ENCODE measurements at regions not wholly inside any gene's neighbourhood (a gene's known extent, or its start where the extent isn't known, plus 50 kb on each side); places are given as distances from the start of the nearest gene placed in this dataset.

DNA sequence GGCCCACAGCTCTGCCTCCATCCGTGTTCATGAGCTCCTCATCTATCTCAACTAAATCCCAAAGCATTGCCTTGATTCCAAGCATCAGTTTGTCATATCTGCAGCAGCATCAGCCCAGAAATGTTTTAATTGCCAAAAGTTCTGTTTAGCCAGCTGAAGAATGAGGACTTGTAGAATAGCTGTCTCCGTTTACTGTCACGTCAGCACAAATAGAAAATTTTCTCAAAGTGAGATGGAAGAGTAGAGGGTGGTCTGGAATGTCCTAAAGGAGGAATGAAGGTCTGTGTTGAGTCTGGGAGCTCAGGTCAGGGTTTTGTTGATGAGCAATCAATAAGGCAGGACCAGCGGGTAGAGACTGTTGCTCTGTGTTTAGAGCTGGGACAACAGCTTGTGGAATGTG lies 134.9 kb upstream of the ISX start:
- H3K4me1 ChIP-seq (ENCODE audit: low read depth): no peaks in the 10 kb centered on the region
- intact Hi-C loops (cut with DNase I, micrococcal nuclease): no loop called here
- no peak for DNase-seq
- H3K4me3 ChIP-seq: no peak overlapping the region
- no peak for ATAC-seq
- TF ChIP-seq, protein P1, sequence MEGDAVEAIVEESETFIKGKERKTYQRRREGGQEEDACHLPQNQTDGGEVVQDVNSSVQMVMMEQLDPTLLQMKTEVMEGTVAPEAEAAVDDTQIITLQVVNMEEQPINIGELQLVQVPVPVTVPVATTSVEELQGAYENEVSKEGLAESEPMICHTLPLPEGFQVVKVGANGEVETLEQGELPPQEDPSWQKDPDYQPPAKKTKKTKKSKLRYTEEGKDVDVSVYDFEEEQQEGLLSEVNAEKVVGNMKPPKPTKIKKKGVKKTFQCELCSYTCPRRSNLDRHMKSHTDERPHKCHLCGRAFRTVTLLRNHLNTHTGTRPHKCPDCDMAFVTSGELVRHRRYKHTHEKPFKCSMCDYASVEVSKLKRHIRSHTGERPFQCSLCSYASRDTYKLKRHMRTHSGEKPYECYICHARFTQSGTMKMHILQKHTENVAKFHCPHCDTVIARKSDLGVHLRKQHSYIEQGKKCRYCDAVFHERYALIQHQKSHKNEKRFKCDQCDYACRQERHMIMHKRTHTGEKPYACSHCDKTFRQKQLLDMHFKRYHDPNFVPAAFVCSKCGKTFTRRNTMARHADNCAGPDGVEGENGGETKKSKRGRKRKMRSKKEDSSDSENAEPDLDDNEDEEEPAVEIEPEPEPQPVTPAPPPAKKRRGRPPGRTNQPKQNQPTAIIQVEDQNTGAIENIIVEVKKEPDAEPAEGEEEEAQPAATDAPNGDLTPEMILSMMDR (IDR thresholded peaks at IDR 0.05): no peak
- H3K9me3 ChIP-seq: no peaks in the 10 kb centered on the region
- no peaks in the 10 kb centered on the region for H3K36me3 ChIP-seq (ENCODE audit: low read depth)

DNA sequence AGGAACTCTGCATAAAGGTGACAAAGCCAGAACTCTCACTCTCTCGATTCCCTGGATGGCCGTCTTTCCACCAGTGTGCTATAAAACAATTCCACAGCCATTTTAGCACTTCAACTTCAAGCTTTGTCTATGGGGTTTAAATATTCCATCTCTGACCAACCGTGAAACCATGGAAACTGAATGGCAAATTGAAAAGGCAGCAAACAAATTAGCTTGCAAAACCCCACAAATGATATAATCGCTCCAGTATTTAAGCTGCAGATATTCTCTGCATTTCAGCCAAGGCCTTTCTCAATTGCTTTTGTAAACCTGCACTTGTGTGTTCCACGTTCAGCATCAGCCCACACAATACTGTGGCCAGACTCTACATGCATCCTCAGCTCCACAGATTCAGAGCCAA lies 131.7 kb upstream of the ISX start:
- Histone ChIP-seq H3K36me3 (ENCODE audit: low read depth) (no peaks in the 10 kb centered on the region), H3K9me3 (no peaks in the 10 kb centered on the region), H3K4me1 (ENCODE audit: low read depth) (no peaks in the 10 kb centered on the region), H3K4me3 (no peak overlapping the region)
- DNase-seq: no peak
- no peak for ATAC-seq
- TF ChIP-seq, protein P1 (IDR thresholded peaks at IDR 0.05): no peak
- intact Hi-C loops (cut with DNase I, micrococcal nuclease): no loop called here

DNA sequence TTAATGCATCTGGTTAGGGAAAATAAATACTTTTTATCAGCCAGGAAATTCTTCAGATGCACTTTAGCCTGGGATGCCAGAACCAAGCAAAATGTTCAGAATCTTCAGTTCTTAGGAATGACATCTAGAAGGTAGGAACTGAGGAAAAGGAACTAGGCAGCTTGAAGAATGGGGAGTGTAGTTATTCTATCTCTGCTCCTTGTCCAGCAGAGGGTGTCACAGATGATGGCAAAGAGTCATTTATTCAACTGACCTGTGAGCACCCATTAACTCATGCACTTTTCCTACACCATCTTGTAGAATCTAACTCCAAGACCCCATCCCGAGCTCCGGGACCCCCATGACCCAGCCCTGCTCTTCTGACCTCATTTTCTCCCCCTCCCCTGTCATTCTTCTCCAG lies 122.1 kb upstream of the ISX start:
- DNase-seq (peak in 1 of 3 donors; percentile 2), ATAC-seq (peak; percentile 29)
- intact Hi-C loops (cut with DNase I, micrococcal nuclease): no loop called here
- TF ChIP-seq, protein P1 (IDR thresholded peaks at IDR 0.05): no peak
- H3K36me3 ChIP-seq (ENCODE audit: low read depth): no peaks in the 10 kb centered on the region
- H3K9me3 ChIP-seq: no peaks in the 10 kb centered on the region
- H3K4me1 ChIP-seq (ENCODE audit: low read depth): no peaks in the 10 kb centered on the region
- no peak overlapping the region for H3K4me3 ChIP-seq

DNA sequence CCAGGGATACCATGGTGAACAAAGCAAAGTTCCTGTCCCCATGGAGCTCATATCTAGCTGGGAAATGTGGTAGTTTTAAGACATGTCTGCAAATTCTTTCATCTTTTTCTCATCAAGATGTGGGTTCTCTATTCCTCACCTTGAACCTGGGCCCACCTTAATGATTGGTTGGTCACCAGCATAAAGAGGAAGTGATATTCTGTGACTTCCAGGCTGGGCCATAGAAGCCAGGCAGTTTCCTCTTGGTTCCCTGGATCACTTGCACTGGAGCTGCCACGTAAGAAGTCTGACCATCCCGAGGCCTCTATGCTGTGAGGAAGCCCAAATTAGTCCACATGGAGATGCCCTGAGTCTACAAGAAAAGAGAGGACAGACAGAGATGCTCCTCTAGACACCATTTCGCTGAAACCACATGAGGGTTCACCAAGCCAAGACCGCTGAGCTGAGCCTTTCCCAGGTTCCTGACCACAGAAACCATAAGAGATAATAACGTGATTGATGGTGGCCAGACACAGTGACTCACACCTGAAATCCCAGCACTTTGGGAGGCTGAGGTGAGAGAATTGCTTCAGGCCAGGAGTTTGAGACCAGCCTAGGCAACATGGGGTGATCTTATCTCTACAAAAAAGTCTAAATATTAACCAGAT lies 119.5 kb upstream of the ISX start:
- H3K36me3 ChIP-seq (ENCODE audit: low read depth): no peaks in the 10 kb centered on the region
- no peaks in the 10 kb centered on the region for H3K9me3 ChIP-seq
- H3K4me3 ChIP-seq: no peak overlapping the region
- intact Hi-C loops (cut with DNase I, micrococcal nuclease): no loop called here
- DNase-seq: no peak
- H3K4me1 ChIP-seq (ENCODE audit: low read depth): no peaks in the 10 kb centered on the region
- TF ChIP-seq, protein P1 (IDR thresholded peaks at IDR 0.05): no peak
- no peak for ATAC-seq

DNA sequence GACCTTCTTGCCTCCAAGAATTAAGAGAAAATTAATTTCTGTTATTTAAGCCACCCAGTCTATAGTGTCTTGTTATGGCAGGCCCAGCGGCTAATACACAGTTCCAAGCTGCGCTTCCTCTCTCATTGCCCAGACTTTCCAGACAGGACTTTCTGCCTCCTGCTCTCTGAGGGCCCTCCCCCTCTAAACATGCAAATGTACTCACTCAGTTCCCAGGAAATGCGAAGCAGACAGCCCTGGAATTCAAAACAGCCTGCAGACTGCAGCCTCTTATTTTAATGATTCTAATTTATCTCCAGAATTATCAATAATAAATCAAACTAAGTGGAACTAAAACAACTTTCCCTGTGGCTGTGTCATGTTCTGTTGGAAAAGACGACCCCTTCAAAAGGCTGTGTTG lies 115.5 kb upstream of the ISX start:
- H3K4me1 ChIP-seq (ENCODE audit: low read depth): no peaks in the 10 kb centered on the region
- no peaks in the 10 kb centered on the region for H3K9me3 ChIP-seq
- no peak overlapping the region for H3K4me3 ChIP-seq
- intact Hi-C loops (cut with DNase I, micrococcal nuclease): no loop called here
- no peaks in the 10 kb centered on the region for H3K36me3 ChIP-seq (ENCODE audit: low read depth)
- DNase-seq (no peak), ATAC-seq (no peak)
- TF ChIP-seq, protein P1 (IDR thresholded peaks at IDR 0.05): no peak

- H3K36me3 ChIP-seq (ENCODE audit: low read depth): no peaks in the 10 kb centered on the region
- H3K9me3 ChIP-seq: no peaks in the 10 kb centered on the region
- TF ChIP-seq, protein P1 (IDR thresholded peaks at IDR 0.05): no peak
- no peak overlapping the region for H3K4me3 ChIP-seq
- no peak for DNase-seq
- no peak for ATAC-seq
- intact Hi-C loops (cut with DNase I, micrococcal nuclease): no loop called here
- no peaks in the 10 kb centered on the region for H3K4me1 ChIP-seq (ENCODE audit: low read depth)
These were observed 114.7 kb upstream of the ISX start for GRCh38 chr22:34951212-34951611.

Measured in mucosa of descending colon (tissue), 3 donors.